ENCODE measurements at regions not wholly inside any gene's neighbourhood (a gene's known extent, or its start where the extent isn't known, plus 50 kb on each side); places are given as distances from the start of the nearest gene placed in this dataset.

- DNase-seq (ENCODE audit: low spot score in 2 of 2) (no peak), ATAC-seq (no peak)
- Mint-ChIP-seq H3K4me1 (no peaks in the 10 kb centered on the region), H3K4me3 (no peak overlapping the region), H3K9me3 (peaks cover 18% of the 10 kb centered on the region), H3K36me3 (no peaks in the 10 kb centered on the region), H3K27ac (no peak overlapping the region)
Measured at GRCh38 chr1:177505905-177506590, 335.3 kb downstream of the BRINP2 start.

GRCh38 chr1:177495878-177496277 is 325.1 kb downstream of the BRINP2 start:
- Mint-ChIP-seq H3K36me3 (no peaks in the 10 kb centered on the region), H3K4me3 (no peak overlapping the region), H3K27ac (no peak overlapping the region)

GRCh38 chr1:177490786-177491185 is 320.0 kb downstream of the BRINP2 start:
- H3K4me1 Mint-ChIP-seq, result no peaks in the 10 kb centered on the region
- ATAC-seq (no peak), DNase-seq (ENCODE audit: low spot score in 2 of 2) (no peak)
- peaks cover 10% of the 10 kb centered on the region for H3K9me3 Mint-ChIP-seq
- no peaks in the 10 kb centered on the region for H3K36me3 Mint-ChIP-seq
- H3K4me3 Mint-ChIP-seq, result no peak overlapping the region
- no peak overlapping the region for H3K27ac Mint-ChIP-seq

More at GRCh38 chr1:177495878-177496277, 325.1 kb downstream of the BRINP2 start:
- DNase-seq (ENCODE audit: low spot score in 2 of 2) (no peak), ATAC-seq (no peak)
- no peaks in the 10 kb centered on the region for H3K4me1 Mint-ChIP-seq
- peaks cover 11% of the 10 kb centered on the region for H3K9me3 Mint-ChIP-seq

- no peaks in the 10 kb centered on the region for H3K4me1 Mint-ChIP-seq
- H3K36me3 Mint-ChIP-seq, result no peaks in the 10 kb centered on the region
- no peak overlapping the region for H3K27ac Mint-ChIP-seq
- no peak overlapping the region for H3K4me3 Mint-ChIP-seq
- DNase-seq (ENCODE audit: low spot score in 2 of 2) (no peak), ATAC-seq (peak; percentile 34)
- H3K9me3 Mint-ChIP-seq, result peaks cover 10% of the 10 kb centered on the region
Measured at GRCh38 chr1:177490036-177490639, 319.4 kb downstream of the BRINP2 start.

- Mint-ChIP-seq H3K27ac (no peak overlapping the region), H3K36me3 (no peaks in the 10 kb centered on the region), H3K9me3 (peaks cover 12% of the 10 kb centered on the region), H3K4me1 (no peaks in the 10 kb centered on the region), H3K4me3 (no peak overlapping the region)
- DNase-seq (ENCODE audit: low spot score in 2 of 2) (no peak), ATAC-seq (no peak)
Measured at GRCh38 chr1:177488722-177489121, 318.0 kb downstream of the BRINP2 start.

GRCh38 chr1:177487481-177487880 is 316.7 kb downstream of the BRINP2 start:
- Mint-ChIP-seq H3K4me3 (no peak overlapping the region), H3K27ac (no peak overlapping the region), H3K4me1 (no peaks in the 10 kb centered on the region), H3K9me3 (peaks cover 13% of the 10 kb centered on the region), H3K36me3 (no peaks in the 10 kb centered on the region)
- ATAC-seq (no peak), DNase-seq (ENCODE audit: low spot score in 2 of 2) (no peak)

GRCh38 chr1:177480741-177481305 is 310.1 kb downstream of the BRINP2 start:
- H3K4me3 Mint-ChIP-seq, result no peak overlapping the region
- DNase-seq (ENCODE audit: low spot score in 2 of 2) (no peak), ATAC-seq (no peak)
- peaks cover 14% of the 10 kb centered on the region for H3K9me3 Mint-ChIP-seq
- H3K27ac Mint-ChIP-seq, result no peak overlapping the region
- H3K36me3 Mint-ChIP-seq, result no peaks in the 10 kb centered on the region
- H3K4me1 Mint-ChIP-seq, result no peaks in the 10 kb centered on the region

- no peaks in the 10 kb centered on the region for H3K4me1 Mint-ChIP-seq
- H3K27ac Mint-ChIP-seq, result no peak overlapping the region
- H3K36me3 Mint-ChIP-seq, result no peaks in the 10 kb centered on the region
Measured at GRCh38 chr1:177479600-177479999, 308.8 kb downstream of the BRINP2 start.

GRCh38 chr1:177476676-177477075 is 305.9 kb downstream of the BRINP2 start:
- no peak for ATAC-seq
- no peak for DNase-seq (ENCODE audit: low spot score in 2 of 2)
- Mint-ChIP-seq H3K36me3 (no peaks in the 10 kb centered on the region), H3K27ac (no peak overlapping the region), H3K9me3 (peaks cover 11% of the 10 kb centered on the region), H3K4me1 (no peaks in the 10 kb centered on the region), H3K4me3 (no peak overlapping the region)

More at GRCh38 chr1:177479600-177479999, 308.8 kb downstream of the BRINP2 start:
- no peak for ATAC-seq
- Mint-ChIP-seq H3K9me3 (peaks cover 14% of the 10 kb centered on the region), H3K4me3 (no peak overlapping the region)
- DNase-seq (ENCODE audit: low spot score in 2 of 2), result no peak

GRCh38 chr1:177472567-177472966 is 301.8 kb downstream of the BRINP2 start:
- DNase-seq (ENCODE audit: low spot score in 2 of 2), result no peak
- no peak for ATAC-seq
- H3K9me3 Mint-ChIP-seq, result peaks cover 12% of the 10 kb centered on the region
- H3K27ac Mint-ChIP-seq, result no peak overlapping the region
- H3K4me1 Mint-ChIP-seq, result no peaks in the 10 kb centered on the region
- H3K36me3 Mint-ChIP-seq, result no peaks in the 10 kb centered on the region
- H3K4me3 Mint-ChIP-seq, result no peak overlapping the region

- H3K4me1 Mint-ChIP-seq, result no peaks in the 10 kb centered on the region
- ATAC-seq, result no peak
- DNase-seq (ENCODE audit: low spot score in 2 of 2), result no peak
- H3K36me3 Mint-ChIP-seq, result no peaks in the 10 kb centered on the region
- peaks cover 13% of the 10 kb centered on the region for H3K9me3 Mint-ChIP-seq
- no peak overlapping the region for H3K27ac Mint-ChIP-seq
- no peak overlapping the region for H3K4me3 Mint-ChIP-seq
Measured at GRCh38 chr1:177471244-177471643, 300.5 kb downstream of the BRINP2 start.

GRCh38 chr1:177469519-177469918 is 298.8 kb downstream of the BRINP2 start:
- no peak for DNase-seq (ENCODE audit: low spot score in 2 of 2)
- no peak for ATAC-seq
- no peaks in the 10 kb centered on the region for H3K36me3 Mint-ChIP-seq
- no peak overlapping the region for H3K4me3 Mint-ChIP-seq
- H3K27ac Mint-ChIP-seq, result no peak overlapping the region
- H3K4me1 Mint-ChIP-seq, result no peaks in the 10 kb centered on the region
- peaks cover 15% of the 10 kb centered on the region for H3K9me3 Mint-ChIP-seq

GRCh38 chr1:177466286-177466685 is 295.5 kb downstream of the BRINP2 start:
- Mint-ChIP-seq H3K4me1 (no peaks in the 10 kb centered on the region), H3K4me3 (no peak overlapping the region), H3K9me3 (peaks cover 22% of the 10 kb centered on the region), H3K27ac (no peak overlapping the region), H3K36me3 (no peaks in the 10 kb centered on the region)
- DNase-seq (ENCODE audit: low spot score in 2 of 2), result no peak
- ATAC-seq, result no peak

- Mint-ChIP-seq H3K4me3 (no peak overlapping the region), H3K27ac (no peak overlapping the region), H3K36me3 (no peaks in the 10 kb centered on the region), H3K4me1 (no peaks in the 10 kb centered on the region), H3K9me3 (peaks cover 26% of the 10 kb centered on the region)
- DNase-seq (ENCODE audit: low spot score in 2 of 2), result no peak
- ATAC-seq, result no peak
Measured at GRCh38 chr1:177464686-177465085, 293.9 kb downstream of the BRINP2 start.

- H3K27ac Mint-ChIP-seq, result no peak overlapping the region
- no peak for ATAC-seq
- peaks cover 13% of the 10 kb centered on the region for H3K9me3 Mint-ChIP-seq
- H3K36me3 Mint-ChIP-seq, result no peaks in the 10 kb centered on the region
- no peaks in the 10 kb centered on the region for H3K4me1 Mint-ChIP-seq
- no peak overlapping the region for H3K4me3 Mint-ChIP-seq
- no peak for DNase-seq (ENCODE audit: low spot score in 2 of 2)
Measured at GRCh38 chr1:177451191-177451590, 280.4 kb downstream of the BRINP2 start.
